ENCODE measurements at regions not wholly inside any gene's neighbourhood (a gene's known extent, or its start where the extent isn't known, plus 50 kb on each side); places are given as distances from the start of the nearest gene placed in this dataset.

GRCh38 chr7:106808967-106809635 lies 56.0 kb upstream of the PIK3CG start:
- Histone ChIP-seq H3K27me3 (ENCODE audit: low read length) (no peaks in the 10 kb centered on the region), H3K9ac (ENCODE audit: low read length) (no peak overlapping the region), H4K20me1 (ENCODE audit: low read length) (no peaks in the 10 kb centered on the region), H3K9me3 (ENCODE audit: low read length) (no peaks in the 10 kb centered on the region), H3K27ac (ENCODE audit: low read length) (no peak overlapping the region), H3K36me3 (ENCODE audit: low read depth, low read length) (no peaks in the 10 kb centered on the region), H3K4me1 (ENCODE audit: insufficient read depth, low read length) (no peaks in the 10 kb centered on the region), H3K79me2 (ENCODE audit: low read length) (no peaks in the 10 kb centered on the region), H2AFZ (ENCODE audit: low read length) (no peak overlapping the region), H3K4me2 (ENCODE audit: low read length) (no peak overlapping the region), H3K4me3 (ENCODE audit: low read length) (no peak overlapping the region), H3K9me2 (replicated peaks; ENCODE audit: low read length) (no peaks in the 10 kb centered on the region), H3F3A (ENCODE audit: low read length, unreplicated experiment) (no peaks in the 10 kb centered on the region)
- ChIA-PET CTCF (no interaction called here), POLR2A (ENCODE audit: unreplicated experiment) (no interaction called here)
- TF ChIP-seq EZH2 (IDR thresholded peaks at IDR 0.05; ENCODE audit: low read length, unreplicated experiment) (no peak), EZH2phosphoT487 (IDR thresholded peaks at IDR 0.05; ENCODE audit: borderline replicate concordance, low read length) (no peak), CTCF (conservative IDR thresholded peaks at IDR 0.05; ENCODE audit: low read depth, low read length) (no peak)
- intact Hi-C loops (cut with micrococcal nuclease), result no loop called here
- DNase-seq, result no peak
- no peak for ATAC-seq
- no TSS peak for BruUV-seq (replicated peaks)

GRCh38 chr7:106811472-106811871 lies 53.6 kb upstream of the PIK3CG start:
- Histone ChIP-seq H4K20me1 (ENCODE audit: low read length) (no peaks in the 10 kb centered on the region), H2AFZ (ENCODE audit: low read length) (no peak overlapping the region), H3K9ac (ENCODE audit: low read length) (no peak overlapping the region), H3K27me3 (ENCODE audit: low read length) (no peaks in the 10 kb centered on the region), H3F3A (ENCODE audit: low read length, unreplicated experiment) (no peaks in the 10 kb centered on the region), H3K4me1 (ENCODE audit: insufficient read depth, low read length) (no peaks in the 10 kb centered on the region), H3K4me2 (ENCODE audit: low read length) (no peak overlapping the region), H3K9me2 (replicated peaks; ENCODE audit: low read length) (no peaks in the 10 kb centered on the region), H3K27ac (ENCODE audit: low read length) (no peak overlapping the region), H3K4me3 (ENCODE audit: low read length) (no peak overlapping the region), H3K9me3 (ENCODE audit: low read length) (no peaks in the 10 kb centered on the region), H3K79me2 (ENCODE audit: low read length) (no peaks in the 10 kb centered on the region), H3K36me3 (ENCODE audit: low read depth, low read length) (no peaks in the 10 kb centered on the region)
- intact Hi-C loops (cut with micrococcal nuclease), result no loop called here
- ATAC-seq (no peak), DNase-seq (no peak)
- ChIA-PET CTCF (no interaction called here), POLR2A (ENCODE audit: unreplicated experiment) (no interaction called here)
- TF ChIP-seq EZH2phosphoT487 (IDR thresholded peaks at IDR 0.05; ENCODE audit: borderline replicate concordance, low read length), result no peak
- no peak for TF ChIP-seq CTCF (conservative IDR thresholded peaks at IDR 0.05; ENCODE audit: low read depth, low read length)
- TF ChIP-seq EZH2 (IDR thresholded peaks at IDR 0.05; ENCODE audit: low read length, unreplicated experiment), result no peak
- no TSS peak for BruUV-seq (replicated peaks)

- CTCF ChIA-PET, result no interaction called here
- H2AFZ ChIP-seq (ENCODE audit: low read length), result no peak overlapping the region
- no peaks in the 10 kb centered on the region for H3K27me3 ChIP-seq (ENCODE audit: low read length)
- BruUV-seq (replicated peaks), result no TSS peak
- H3K9ac ChIP-seq (ENCODE audit: low read length), result no peak overlapping the region
- H3K9me2 ChIP-seq (replicated peaks; ENCODE audit: low read length), result no peaks in the 10 kb centered on the region
- no peaks in the 10 kb centered on the region for H3F3A ChIP-seq (ENCODE audit: low read length, unreplicated experiment)
- no peaks in the 10 kb centered on the region for H3K4me1 ChIP-seq (ENCODE audit: insufficient read depth, low read length)
- H3K79me2 ChIP-seq (ENCODE audit: low read length), result no peaks in the 10 kb centered on the region
- ATAC-seq (no peak), DNase-seq (no peak)
- no peak overlapping the region for H3K4me3 ChIP-seq (ENCODE audit: low read length)
- no peak overlapping the region for H3K4me2 ChIP-seq (ENCODE audit: low read length)
- H3K36me3 ChIP-seq (ENCODE audit: low read depth, low read length), result no peaks in the 10 kb centered on the region
- H4K20me1 ChIP-seq (ENCODE audit: low read length), result no peaks in the 10 kb centered on the region
- POLR2A ChIA-PET (ENCODE audit: unreplicated experiment), result interaction anchor here (0.8 kb wide), 1 partner anchor 1043 kb away, joined by 7 read pairs; no protein-coding TSS in a partner anchor
- no peak overlapping the region for H3K27ac ChIP-seq (ENCODE audit: low read length)
- intact Hi-C loops (cut with micrococcal nuclease), result no loop called here
- H3K9me3 ChIP-seq (ENCODE audit: low read length), result no peaks in the 10 kb centered on the region
- TF ChIP-seq EZH2phosphoT487 (IDR thresholded peaks at IDR 0.05; ENCODE audit: borderline replicate concordance, low read length) (no peak), CTCF (conservative IDR thresholded peaks at IDR 0.05; ENCODE audit: low read depth, low read length) (no peak), EZH2 (IDR thresholded peaks at IDR 0.05; ENCODE audit: low read length, unreplicated experiment) (no peak)
These were observed 52.9 kb upstream of the PIK3CG start for GRCh38 chr7:106812027-106812643.
